HK-2 (cell line): ENCODE measurements at regions not wholly inside any gene's neighbourhood (a gene's known extent, or its start where the extent isn't known, plus 50 kb on each side); places are given as distances from the start of the nearest gene placed in this dataset.
"Not testable (repeated sequence)": the region's sequence is repeated elsewhere in the genome, so short reads cannot be mapped to it uniquely, and the experiment has no call there.

ENCODE experiments used
- DNase-seq: peaks from one replicate; pipeline ENCODE4 v3.0.0-alpha.2; 2018; ENCODE audit not compliant: unreplicated experiment

- DNase-seq = no peak
These were observed 207.9 kb upstream of the PITRM1 start for GRCh38 chr10:3380406-3381050.

- no peak for DNase-seq
These were observed 204.0 kb upstream of the PITRM1 start for GRCh38 chr10:3376631-3377030.

GRCh38 chr10:3375505-3375904, 202.9 kb upstream of the PITRM1 start:
- DNase-seq = no peak

GRCh38 chr10:3374914-3375313, 202.3 kb upstream of the PITRM1 start:
- no peak for DNase-seq

- DNase-seq = not testable (repeated sequence)
These were observed 200.9 kb upstream of the PITRM1 start for GRCh38 chr10:3373374-3374027.

- no peak for DNase-seq
These were observed 199.7 kb upstream of the PITRM1 start for GRCh38 chr10:3372281-3372680.

GRCh38 chr10:3371624-3372023, 199.0 kb upstream of the PITRM1 start:
- not testable (repeated sequence) for DNase-seq

- DNase-seq = no peak
These were observed 194.3 kb upstream of the PITRM1 start for GRCh38 chr10:3366735-3367405.

- DNase-seq = no peak
These were observed 193.5 kb upstream of the PITRM1 start for GRCh38 chr10:3366043-3366442.

- DNase-seq = no peak
These were observed 193.0 kb upstream of the PITRM1 start for GRCh38 chr10:3365630-3366029.

GRCh38 chr10:3364768-3365480, 192.3 kb upstream of the PITRM1 start:
- DNase-seq = no peak

- no peak for DNase-seq
These were observed 190.9 kb upstream of the PITRM1 start for GRCh38 chr10:3363311-3364045.

- no peak for DNase-seq
These were observed 189.8 kb upstream of the PITRM1 start for GRCh38 chr10:3362394-3362793.

- no peak for DNase-seq
These were observed 189.1 kb upstream of the PITRM1 start for GRCh38 chr10:3361640-3362039.

- DNase-seq = no peak
These were observed 185.2 kb upstream of the PITRM1 start for GRCh38 chr10:3357737-3358136.

- DNase-seq = no peak
These were observed 183.0 kb upstream of the PITRM1 start for GRCh38 chr10:3355536-3355935.

- DNase-seq = no peak
These were observed 181.8 kb upstream of the PITRM1 start for GRCh38 chr10:3354174-3354900.

GRCh38 chr10:3353235-3353634, 180.7 kb upstream of the PITRM1 start:
- no peak for DNase-seq

GRCh38 chr10:3350617-3351258, 178.2 kb upstream of the PITRM1 start:
- DNase-seq = no peak

- no peak for DNase-seq
These were observed 177.6 kb upstream of the PITRM1 start for GRCh38 chr10:3350205-3350604.

- DNase-seq = no peak
These were observed 176.0 kb upstream of the PITRM1 start for GRCh38 chr10:3348564-3348963.
